Progenitor cell of endocrine pancreas (in vitro differentiated cells): ENCODE measurements at regions not wholly inside any gene's neighbourhood (a gene's known extent, or its start where the extent isn't known, plus 50 kb on each side); places are given as distances from the start of the nearest gene placed in this dataset.

Experiments used
- DNase-seq: peaks from one replicate; pipeline ENCODE4 v3.0.0; 2021; ENCODE audit warnings: low spot score; ENCODE audit not compliant: unreplicated experiment
- H3K27ac Mint-ChIP-seq: 2 replicates; pipeline ENCODE4 v1.8.0; 2021; ENCODE audit warnings: mild to moderate bottlenecking, moderate library complexity, mixed read lengths
- H3K27me3 Mint-ChIP-seq: 2 replicates; pipeline ENCODE4 v1.8.0; 2021; ENCODE audit warnings: mixed read lengths
- H3K36me3 Mint-ChIP-seq: 2 replicates; pipeline ENCODE4 v1.8.0; 2022; ENCODE audit warnings: mixed read lengths; ENCODE audit not compliant: insufficient read depth
- H3K4me1 Mint-ChIP-seq: 2 replicates; pipeline ENCODE4 v1.8.0; 2021; ENCODE audit warnings: low read depth, mixed read lengths
- H3K4me3 Mint-ChIP-seq: 2 replicates; pipeline ENCODE4 v1.8.0; 2021; ENCODE audit warnings: low read depth, mild to moderate bottlenecking, moderate library complexity, mixed read lengths
- H3K9me3 Mint-ChIP-seq: 2 replicates; pipeline ENCODE4 v1.8.0; 2021; ENCODE audit warnings: low read depth, mixed read lengths
- CTCF ChIP-seq: fragments of 200-600 bp; sonication (generic); IDR thresholded peaks from one replicate; pipeline ENCODE4 v1.5.0; 2021; ENCODE audit warnings: antibody characterized with exemption, mild to moderate bottlenecking; ENCODE audit not compliant: unreplicated experiment

GRCh38 chr10:44827431-44828006 is 83.6 kb upstream of the TMEM72 start:
- DNase-seq: no peak
- Mint-ChIP-seq H3K27me3 (peaks cover 3% of the 10 kb centered on the region), H3K36me3 (no peaks in the 10 kb centered on the region), H3K9me3 (no peaks in the 10 kb centered on the region), H3K4me3 (no peak overlapping the region), H3K4me1 (no peaks in the 10 kb centered on the region), H3K27ac (no peak overlapping the region)
- TF ChIP-seq CTCF: no peak

GRCh38 chr10:44828508-44829142 is 82.5 kb upstream of the TMEM72 start:
- peaks cover 3% of the 10 kb centered on the region for H3K27me3 Mint-ChIP-seq

GRCh38 chr10:44829426-44829825 is 81.7 kb upstream of the TMEM72 start:
- H3K27ac Mint-ChIP-seq: no peak overlapping the region
- no peak overlapping the region for H3K4me3 Mint-ChIP-seq
- H3K36me3 Mint-ChIP-seq: no peaks in the 10 kb centered on the region
- peaks cover 3% of the 10 kb centered on the region for H3K27me3 Mint-ChIP-seq
- TF ChIP-seq CTCF: no peak
- no peaks in the 10 kb centered on the region for H3K9me3 Mint-ChIP-seq
- no peaks in the 10 kb centered on the region for H3K4me1 Mint-ChIP-seq
- no peak for DNase-seq

More at GRCh38 chr10:44828508-44829142, 82.5 kb upstream of the TMEM72 start:
- DNase-seq: no peak
- Mint-ChIP-seq H3K27ac (no peak overlapping the region), H3K4me3 (no peak overlapping the region), H3K36me3 (no peaks in the 10 kb centered on the region), H3K4me1 (no peaks in the 10 kb centered on the region), H3K9me3 (no peaks in the 10 kb centered on the region)
- no peak for TF ChIP-seq CTCF

- TF ChIP-seq CTCF: no peak
- Mint-ChIP-seq H3K4me1 (no peaks in the 10 kb centered on the region), H3K36me3 (no peaks in the 10 kb centered on the region), H3K9me3 (no peaks in the 10 kb centered on the region), H3K27ac (no peak overlapping the region), H3K4me3 (no peak overlapping the region), H3K27me3 (peaks cover 3% of the 10 kb centered on the region)
- no peak for DNase-seq
Observed at GRCh38 chr10:44830022-44830421, 81.1 kb upstream of the TMEM72 start.

GRCh38 chr10:44831581-44831980 is 79.6 kb upstream of the TMEM72 start:
- Mint-ChIP-seq H3K9me3 (no peaks in the 10 kb centered on the region), H3K27ac (no peak overlapping the region)

More at GRCh38 chr10:44831581-44831980, 79.6 kb upstream of the TMEM72 start:
- H3K36me3 Mint-ChIP-seq: no peaks in the 10 kb centered on the region
- no peaks in the 10 kb centered on the region for H3K4me1 Mint-ChIP-seq
- no peak for TF ChIP-seq CTCF
- no peak for DNase-seq
- H3K27me3 Mint-ChIP-seq: peaks cover 3% of the 10 kb centered on the region
- H3K4me3 Mint-ChIP-seq: no peak overlapping the region
